CD4-positive, alpha-beta memory T cell (primary cell): ENCODE measurements at regions not wholly inside any gene's neighbourhood (a gene's known extent, or its start where the extent isn't known, plus 50 kb on each side); places are given as distances from the start of the nearest gene placed in this dataset.

Experiments used
- CTCF ChIA-PET: fragments of 350-600 bp; sonication (Branson Sonifier 250); formaldehyde crosslinking; loops from one replicate; lab custom pipeline; 2021; ENCODE audit warnings: inconsistent platforms; ENCODE audit not compliant: partially characterized antibody; lab: Charles Lee
- POLR2A ChIA-PET: fragments of 350-600 bp; sonication (Branson Sonifier 250); formaldehyde crosslinking; loops from one replicate; lab custom pipeline; 2021; ENCODE audit not compliant: partially characterized antibody; lab: Charles Lee
- DNase-seq, 5 donors: peaks; one replicate each; pipeline versions ENCODE4 v3.0.0 to v3.0.0-alpha.2; 2020 to 2022; ENCODE audit warnings: mixed read lengths in 1 of 5
- H3K27ac ChIP-seq: one replicate; pipeline ENCODE4 v1.7.0; 2013; ENCODE audit warnings: low read depth, low read length
- H3K27me3 ChIP-seq: 2 replicates; pipeline ENCODE4 v1.7.0; 2013; ENCODE audit warnings: mild to moderate bottlenecking, low read length, moderate library complexity; ENCODE audit not compliant: insufficient read depth
- H3K36me3 ChIP-seq: 2 replicates; pipeline ENCODE4 v1.7.0; 2013; ENCODE audit warnings: mild to moderate bottlenecking, low read length, moderate library complexity; ENCODE audit not compliant: insufficient read depth
- H3K4me1 ChIP-seq: 2 replicates; pipeline ENCODE4 v1.7.0; 2013; ENCODE audit warnings: mild to moderate bottlenecking, low read length, moderate library complexity; ENCODE audit not compliant: insufficient read depth
- H3K4me3 ChIP-seq, 2 donors: one replicate each; pipeline ENCODE4 v1.7.0; 2013; ENCODE audit warnings: low read length in 2 of 2, mild to moderate bottlenecking in 1 of 2
- H3K9me3 ChIP-seq, 2 donors: one replicate each; pipeline ENCODE4 v1.7.0; 2013; ENCODE audit warnings: low read length in 2 of 2, control low read depth in 1 of 2; ENCODE audit not compliant: control insufficient read depth in 1 of 2
- H3K27ac Mint-ChIP-seq, 7 donors: one replicate each; pipeline ENCODE4 v1.8.0; 2020 to 2021; ENCODE audit warnings: mixed read lengths in 7 of 7, mild to moderate bottlenecking in 6 of 7, inconsistent platforms in 3 of 7, moderate library complexity in 3 of 7
- H3K27me3 Mint-ChIP-seq, 2 donors: one replicate each; pipeline ENCODE4 v1.8.0; 2020 to 2021; ENCODE audit warnings: mixed read lengths in 2 of 2
- H3K36me3 Mint-ChIP-seq, 2 donors: one replicate each; pipeline ENCODE4 v1.8.0; 2020 to 2021; ENCODE audit warnings: mixed read lengths in 2 of 2, inconsistent platforms in 1 of 2, mild to moderate bottlenecking in 1 of 2
- H3K4me1 Mint-ChIP-seq, 4 donors: one replicate each; pipeline ENCODE4 v1.8.0; 2020 to 2021; ENCODE audit warnings: mixed read lengths in 4 of 4, mild to moderate bottlenecking in 1 of 4
- H3K4me3 Mint-ChIP-seq, 8 donors: one replicate each; pipeline ENCODE4 v1.8.0; 2020 to 2021; ENCODE audit warnings: mixed read lengths in 8 of 8, mild to moderate bottlenecking in 7 of 8, moderate library complexity in 6 of 8, inconsistent platforms in 3 of 8
- H3K9me3 Mint-ChIP-seq, 8 donors: one replicate each; pipeline ENCODE4 v1.8.0; 2020 to 2021; ENCODE audit warnings: mixed read lengths in 8 of 8, mild to moderate bottlenecking in 5 of 8, inconsistent platforms in 3 of 8, moderate library complexity in 1 of 8
- intact Hi-C: fragments of 100-400 bp; cut with micrococcal nuclease; formaldehyde crosslinking; loops from one replicate; pipeline ENCODE4 v1.15.1; 2023

DNA sequence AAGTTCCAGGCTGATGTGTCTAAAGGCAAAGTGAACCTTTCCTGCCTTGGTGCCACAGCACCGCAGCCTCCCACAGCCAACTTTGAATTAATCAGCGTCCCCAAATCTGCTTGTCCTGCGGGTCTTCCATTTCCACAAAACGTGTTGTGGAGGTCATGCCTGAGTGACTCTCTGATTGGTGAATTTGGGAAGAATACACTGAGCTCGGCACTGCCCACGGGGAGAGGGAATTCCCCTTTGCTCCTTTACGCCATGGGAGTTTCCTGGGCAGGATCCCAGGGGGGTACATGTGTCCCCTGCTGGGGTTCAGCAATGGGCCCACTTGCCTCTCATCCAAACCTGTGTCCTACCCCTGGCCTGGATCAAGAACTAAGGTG, 90.4 kb downstream of the LHX2 start:
- Mint-ChIP-seq H3K27me3 (peaks cover 11 to 40% of the 10 kb centered on the region in 2 donors), H3K9me3 (peaks cover 0 to 2% (median 0%) of the 10 kb centered on the region in 8 donors), H3K27ac (no peak overlapping the region), H3K4me3 (no peak overlapping the region), H3K4me1 (no peaks in the 10 kb centered on the region), H3K36me3 (no peaks in the 10 kb centered on the region)
- Histone ChIP-seq H3K36me3 (no peaks in the 10 kb centered on the region), H3K9me3 (no peaks in the 10 kb centered on the region), H3K4me1 (no peaks in the 10 kb centered on the region), H3K27ac (no peak overlapping the region), H3K4me3 (no peak overlapping the region), H3K27me3 (no peaks in the 10 kb centered on the region)
- ChIA-PET POLR2A (no interaction called here), CTCF (no interaction called here)
- DNase-seq: no peak
- intact Hi-C loops: no loop called here

DNA sequence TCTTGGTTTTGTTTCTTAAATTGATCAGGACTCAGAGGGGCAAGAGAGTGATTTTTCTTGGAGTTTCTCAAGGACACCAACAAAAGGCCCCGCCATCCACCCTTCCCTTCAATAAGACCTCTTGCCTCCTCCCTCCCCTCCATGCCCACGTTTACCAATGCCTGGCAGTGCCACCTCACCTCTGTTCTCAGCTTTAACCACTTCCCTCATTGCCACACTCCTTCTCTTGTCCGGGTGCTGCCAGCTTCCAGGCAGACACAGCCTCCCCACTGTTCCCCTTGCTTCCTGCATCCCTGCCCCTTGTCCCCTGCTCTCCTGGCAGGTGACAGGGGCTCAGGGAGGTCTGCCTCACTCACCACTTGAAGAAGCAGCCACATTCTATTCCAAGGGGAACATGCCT, 90.8 kb downstream of the LHX2 start:
- POLR2A ChIA-PET: no interaction called here

DNA sequence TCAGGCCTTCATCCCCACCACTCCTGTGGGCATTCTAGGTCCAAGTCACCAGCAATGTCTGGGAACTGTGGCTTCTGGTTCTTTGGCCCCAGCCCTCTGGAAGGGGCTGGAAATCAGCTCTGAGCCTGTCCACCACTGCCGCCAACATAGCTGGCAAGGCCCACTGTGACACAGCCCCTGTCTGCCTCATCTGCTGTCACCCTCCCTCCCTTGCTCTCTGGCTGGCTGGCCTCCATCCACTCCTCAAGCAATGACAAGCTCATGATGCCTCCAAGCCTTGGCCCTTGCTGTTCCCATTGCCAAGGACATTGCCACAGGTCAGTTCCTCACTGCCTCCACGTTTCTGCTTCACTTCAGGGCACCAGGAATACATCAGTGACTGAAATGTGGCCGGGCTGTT, 93.7 kb downstream of the LHX2 start:
- peaks cover 8 to 27% of the 10 kb centered on the region in 2 donors for H3K27me3 Mint-ChIP-seq
- CTCF ChIA-PET: no interaction called here
- no peak overlapping the region for H3K27ac Mint-ChIP-seq
- peaks cover 0 to 3% (median 0%) of the 10 kb centered on the region in 8 donors for H3K9me3 Mint-ChIP-seq
- no peaks in the 10 kb centered on the region for H3K36me3 ChIP-seq
- no peak overlapping the region for H3K4me3 ChIP-seq
- intact Hi-C loops: no loop called here
- no peaks in the 10 kb centered on the region for H3K9me3 ChIP-seq
- H3K4me1 ChIP-seq: no peaks in the 10 kb centered on the region
- POLR2A ChIA-PET: no interaction called here
- H3K4me1 Mint-ChIP-seq: no peaks in the 10 kb centered on the region
- H3K27ac ChIP-seq: no peak overlapping the region
- H3K36me3 Mint-ChIP-seq: no peaks in the 10 kb centered on the region
- no peak overlapping the region for H3K4me3 Mint-ChIP-seq
- H3K27me3 ChIP-seq: no peaks in the 10 kb centered on the region
- DNase-seq: no peak

More for the DNA sequence above, 90.8 kb downstream of the LHX2 start:
- Histone ChIP-seq H3K4me3 (no peak overlapping the region), H3K27me3 (no peaks in the 10 kb centered on the region), H3K9me3 (no peaks in the 10 kb centered on the region), H3K36me3 (no peaks in the 10 kb centered on the region), H3K4me1 (no peaks in the 10 kb centered on the region), H3K27ac (no peak overlapping the region)
- Mint-ChIP-seq H3K27me3 (peaks cover 11 to 40% of the 10 kb centered on the region in 2 donors), H3K9me3 (peaks cover 0 to 2% (median 0%) of the 10 kb centered on the region in 8 donors), H3K27ac (no peak overlapping the region), H3K4me1 (no peaks in the 10 kb centered on the region), H3K4me3 (no peak overlapping the region), H3K36me3 (no peaks in the 10 kb centered on the region)
- DNase-seq: no peak
- intact Hi-C loops: no loop called here
- CTCF ChIA-PET: no interaction called here

DNA sequence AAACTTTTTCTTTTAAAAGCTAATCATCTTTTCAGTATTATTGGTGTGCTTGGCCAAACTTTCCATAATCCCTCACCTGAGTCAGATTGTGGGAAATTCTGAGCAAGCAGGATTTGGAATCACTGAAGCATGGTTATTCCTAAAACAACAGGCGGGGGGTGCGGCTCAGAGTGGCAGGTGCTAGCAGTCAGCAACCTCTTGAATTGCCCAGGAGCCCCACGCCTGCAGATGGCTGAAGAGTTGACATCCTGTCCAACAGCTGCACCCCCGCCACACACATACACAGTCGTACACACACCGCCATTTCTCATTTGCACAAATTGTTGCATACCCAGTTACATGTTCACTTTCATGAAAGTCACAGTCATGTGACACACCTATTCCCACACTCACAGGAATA, 96.6 kb downstream of the LHX2 start:
- Mint-ChIP-seq H3K36me3 (no peaks in the 10 kb centered on the region), H3K4me3 (no peak overlapping the region), H3K4me1 (no peaks in the 10 kb centered on the region), H3K9me3 (peaks cover 0 to 3% (median 0%) of the 10 kb centered on the region in 8 donors), H3K27ac (no peak overlapping the region), H3K27me3 (peaks cover 11 to 20% of the 10 kb centered on the region in 2 donors)
- intact Hi-C loops: no loop called here
- CTCF ChIA-PET: no interaction called here
- Histone ChIP-seq H3K27ac (no peak overlapping the region), H3K4me3 (no peak overlapping the region), H3K27me3 (no peaks in the 10 kb centered on the region), H3K4me1 (no peaks in the 10 kb centered on the region), H3K36me3 (no peaks in the 10 kb centered on the region), H3K9me3 (no peaks in the 10 kb centered on the region)
- POLR2A ChIA-PET: no interaction called here
- no peak for DNase-seq

DNA sequence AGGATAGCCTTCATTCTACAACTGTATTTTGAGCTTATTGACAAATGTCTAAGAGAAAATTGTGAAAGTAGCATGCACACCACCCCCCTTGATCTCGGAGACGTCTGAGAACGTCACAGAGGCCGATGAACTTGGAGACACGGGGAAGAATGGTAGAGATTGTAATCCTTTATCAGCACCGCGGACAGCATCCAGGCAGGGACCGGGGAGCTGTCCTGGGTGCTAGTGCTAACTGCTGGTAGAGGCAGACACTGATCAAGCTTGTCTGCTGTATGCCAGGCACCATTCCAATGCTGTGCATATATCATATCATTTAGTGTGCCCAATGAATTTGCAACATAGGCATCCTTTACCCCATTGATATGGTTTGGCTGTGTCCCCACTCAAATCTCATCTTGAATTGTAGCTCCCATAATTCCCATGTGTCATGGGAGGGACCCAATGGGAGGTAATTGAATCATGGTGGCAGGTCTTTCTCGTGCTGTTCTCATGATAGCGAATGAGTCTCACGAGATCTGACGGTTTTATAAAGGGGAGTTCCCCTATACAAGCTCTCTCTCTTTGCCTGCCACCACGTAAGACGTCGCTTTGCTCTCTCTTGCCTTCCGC, 98.8 kb downstream of the LHX2 start:
- H3K36me3 ChIP-seq: no peaks in the 10 kb centered on the region
- no peaks in the 10 kb centered on the region for H3K4me1 ChIP-seq
- no peak overlapping the region for H3K4me3 Mint-ChIP-seq
- peaks cover 9 to 22% of the 10 kb centered on the region in 2 donors for H3K27me3 Mint-ChIP-seq
- H3K27me3 ChIP-seq: no peaks in the 10 kb centered on the region
- DNase-seq: peak; percentile 33 to 43 (median 35)
- no peak overlapping the region for H3K27ac ChIP-seq
- ChIA-PET CTCF (no interaction called here), POLR2A (no interaction called here)
- no peak overlapping the region for H3K27ac Mint-ChIP-seq
- no peaks in the 10 kb centered on the region for H3K9me3 ChIP-seq
- no peaks in the 10 kb centered on the region for H3K36me3 Mint-ChIP-seq
- intact Hi-C loops: no loop called here
- H3K9me3 Mint-ChIP-seq: peaks cover 0 to 5% (median 0%) of the 10 kb centered on the region in 8 donors
- H3K4me1 Mint-ChIP-seq: no peaks in the 10 kb centered on the region
- no peak overlapping the region for H3K4me3 ChIP-seq

DNA sequence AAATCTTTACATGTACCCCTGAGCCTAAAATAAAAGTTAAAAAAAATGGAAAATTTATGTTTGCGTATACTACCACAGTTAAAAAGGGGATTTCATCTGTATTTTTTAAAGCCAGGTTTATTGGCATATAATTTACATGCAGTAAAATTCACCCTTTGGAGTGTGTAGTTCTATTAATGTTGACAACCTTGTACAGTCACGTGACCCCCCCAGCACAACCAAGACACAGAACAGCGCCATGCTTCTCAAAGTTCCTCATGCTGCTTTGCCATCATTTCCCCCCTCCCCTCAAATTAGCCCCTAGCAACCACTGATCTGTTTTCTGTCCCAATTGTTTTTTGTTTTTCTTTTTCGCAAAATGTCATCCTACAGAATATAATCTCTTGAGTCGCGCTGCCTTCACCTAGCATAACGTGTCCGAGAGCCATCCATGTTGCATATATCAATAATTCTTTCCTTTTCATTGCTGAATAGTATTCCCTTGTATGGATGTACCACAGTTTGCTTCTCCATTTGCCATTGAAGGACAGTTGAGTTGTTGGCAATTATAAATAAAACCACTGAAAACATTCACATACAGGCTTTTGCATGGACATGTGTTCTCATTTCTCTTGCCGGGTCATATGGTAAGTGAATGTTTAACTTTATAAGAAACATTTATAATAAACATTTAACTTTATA, 105.3 kb downstream of the LHX2 start:
- Histone ChIP-seq H3K9me3 (no peaks in the 10 kb centered on the region), H3K4me1 (no peaks in the 10 kb centered on the region), H3K27ac (no peak overlapping the region), H3K27me3 (no peaks in the 10 kb centered on the region), H3K4me3 (no peak overlapping the region), H3K36me3 (no peaks in the 10 kb centered on the region)
- intact Hi-C loops: no loop called here
- no peak overlapping the region for H3K27ac Mint-ChIP-seq
- peaks cover 17 to 21% of the 10 kb centered on the region in 2 donors for H3K27me3 Mint-ChIP-seq
- DNase-seq: no peak
- no peaks in the 10 kb centered on the region for H3K4me1 Mint-ChIP-seq
- peaks cover 2 to 11% (median 5%) of the 10 kb centered on the region in 8 donors for H3K9me3 Mint-ChIP-seq
- no peaks in the 10 kb centered on the region for H3K36me3 Mint-ChIP-seq
- CTCF ChIA-PET: interaction anchor here (1.1 kb wide), 1 partner anchor 10 kb away, joined by 4 read pairs; no protein-coding TSS in a partner anchor
- POLR2A ChIA-PET: no interaction called here
- H3K4me3 Mint-ChIP-seq: no peak overlapping the region

DNA sequence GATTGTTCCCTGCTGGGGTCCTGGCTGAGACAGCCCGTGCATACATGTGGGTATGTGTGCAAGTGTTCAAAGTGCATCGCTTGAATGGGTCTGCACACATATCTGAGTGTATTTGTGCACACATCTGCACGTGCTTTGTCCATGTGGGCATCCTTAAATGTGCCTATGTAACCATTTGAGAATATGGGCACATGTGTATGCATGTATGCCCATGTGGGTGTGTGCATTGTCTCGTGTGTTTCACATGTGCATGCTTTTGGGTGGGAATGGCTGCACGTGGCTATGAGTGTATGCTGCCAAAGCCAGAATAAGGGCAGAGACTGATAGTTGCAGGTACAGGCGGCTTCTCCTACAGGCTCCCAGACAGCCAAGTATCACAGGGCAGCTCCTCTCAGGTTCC, 107.3 kb downstream of the LHX2 start:
- H3K27me3 Mint-ChIP-seq: peaks cover 13 to 16% of the 10 kb centered on the region in 2 donors
- H3K9me3 Mint-ChIP-seq: peaks cover 2 to 17% (median 6%) of the 10 kb centered on the region in 8 donors
- H3K36me3 ChIP-seq: no peaks in the 10 kb centered on the region
- no peak overlapping the region for H3K27ac Mint-ChIP-seq
- intact Hi-C loops: no loop called here
- no peaks in the 10 kb centered on the region for H3K4me1 Mint-ChIP-seq
- H3K4me3 Mint-ChIP-seq: no peak overlapping the region
- no peaks in the 10 kb centered on the region for H3K36me3 Mint-ChIP-seq
- ChIA-PET CTCF (no interaction called here), POLR2A (no interaction called here)
- no peaks in the 10 kb centered on the region for H3K9me3 ChIP-seq
- no peaks in the 10 kb centered on the region for H3K4me1 ChIP-seq
- H3K27me3 ChIP-seq: no peaks in the 10 kb centered on the region
- DNase-seq: no peak
- H3K27ac ChIP-seq: no peak overlapping the region
- no peak overlapping the region for H3K4me3 ChIP-seq
